IgD-negative memory B cell (primary cell): ENCODE measurements at regions not wholly inside any gene's neighbourhood (a gene's known extent, or its start where the extent isn't known, plus 50 kb on each side); places are given as distances from the start of the nearest gene placed in this dataset.
A peak's percentile ranks its signal among the peaks of the same experiment; 100 is the strongest.

Experiments used
- H3K27ac Mint-ChIP-seq, 3 donors: one replicate each; pipeline ENCODE4 v1.8.0; 2020 to 2022; ENCODE audit warnings: mild to moderate bottlenecking in 3 of 3, mixed read lengths in 3 of 3, moderate library complexity in 1 of 3
- H3K27me3 Mint-ChIP-seq: one replicate; pipeline ENCODE4 v1.8.0; 2021; ENCODE audit warnings: mixed read lengths
- H3K36me3 Mint-ChIP-seq: one replicate; pipeline ENCODE4 v1.8.0; 2020; ENCODE audit warnings: mild to moderate bottlenecking, mixed read lengths
- H3K4me1 Mint-ChIP-seq, 3 donors: one replicate each; pipeline ENCODE4 v1.8.0; 2020 to 2022; ENCODE audit warnings: mixed read lengths in 3 of 3, mild to moderate bottlenecking in 1 of 3
- H3K4me3 Mint-ChIP-seq, 4 donors: one replicate each; pipeline ENCODE4 v1.8.0; 2020 to 2022; ENCODE audit warnings: mild to moderate bottlenecking in 4 of 4, mixed read lengths in 4 of 4, moderate library complexity in 3 of 4
- H3K9me3 Mint-ChIP-seq, 3 donors: one replicate each; pipeline ENCODE4 v1.8.0; 2020 to 2021; ENCODE audit warnings: mixed read lengths in 3 of 3, mild to moderate bottlenecking in 1 of 3

GRCh38 chr14:63781686-63782085 is 53.8 kb upstream of the SGPP1 start:
- H3K4me3 Mint-ChIP-seq, result no peak overlapping the region
- no peak overlapping the region for H3K27ac Mint-ChIP-seq
- no peaks in the 10 kb centered on the region for H3K4me1 Mint-ChIP-seq
- peaks cover 0 to 4% (median 0%) of the 10 kb centered on the region in 3 donors for H3K9me3 Mint-ChIP-seq
- no peaks in the 10 kb centered on the region for H3K27me3 Mint-ChIP-seq
- H3K36me3 Mint-ChIP-seq, result peaks cover 4% of the 10 kb centered on the region

DNA sequence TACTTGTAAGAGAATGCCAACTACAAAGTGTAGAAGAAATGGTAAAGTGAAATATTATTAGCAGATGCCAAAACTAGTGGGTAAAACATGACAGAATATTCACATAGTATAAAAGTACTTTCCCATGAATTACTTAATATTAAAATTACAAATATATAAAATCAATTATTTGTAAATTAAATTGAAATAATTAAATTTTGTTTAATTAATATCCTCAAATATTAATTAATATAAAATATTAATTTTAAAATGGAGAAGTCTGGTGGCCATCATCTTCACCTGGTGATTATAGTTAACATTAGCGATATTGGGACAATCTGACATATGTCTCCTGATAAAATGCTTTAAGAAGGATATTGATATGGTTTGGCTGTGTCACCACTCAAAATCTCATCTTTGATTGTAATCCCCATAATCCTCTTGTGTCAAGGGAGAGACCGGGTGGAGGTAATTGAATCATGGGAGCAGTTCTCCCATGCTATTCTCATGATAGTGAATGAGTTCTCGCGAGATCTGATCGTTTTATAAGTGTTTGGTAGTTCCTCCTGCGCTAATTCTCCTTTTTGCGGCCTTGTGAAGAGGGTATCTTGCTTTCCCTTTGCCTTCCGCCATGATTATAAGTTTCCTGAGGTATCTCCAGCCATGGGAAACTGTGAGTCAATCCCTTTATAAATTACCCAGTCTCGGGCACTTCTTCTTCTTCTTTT is 55.0 kb upstream of the SGPP1 start:
- Mint-ChIP-seq H3K9me3 (peaks cover 0 to 4% (median 0%) of the 10 kb centered on the region in 3 donors), H3K27me3 (no peaks in the 10 kb centered on the region), H3K4me3 (peak overlapping the region in 1 of 4 donors; percentile 13), H3K36me3 (peaks cover 4% of the 10 kb centered on the region), H3K27ac (no peak overlapping the region), H3K4me1 (no peaks in the 10 kb centered on the region)

DNA sequence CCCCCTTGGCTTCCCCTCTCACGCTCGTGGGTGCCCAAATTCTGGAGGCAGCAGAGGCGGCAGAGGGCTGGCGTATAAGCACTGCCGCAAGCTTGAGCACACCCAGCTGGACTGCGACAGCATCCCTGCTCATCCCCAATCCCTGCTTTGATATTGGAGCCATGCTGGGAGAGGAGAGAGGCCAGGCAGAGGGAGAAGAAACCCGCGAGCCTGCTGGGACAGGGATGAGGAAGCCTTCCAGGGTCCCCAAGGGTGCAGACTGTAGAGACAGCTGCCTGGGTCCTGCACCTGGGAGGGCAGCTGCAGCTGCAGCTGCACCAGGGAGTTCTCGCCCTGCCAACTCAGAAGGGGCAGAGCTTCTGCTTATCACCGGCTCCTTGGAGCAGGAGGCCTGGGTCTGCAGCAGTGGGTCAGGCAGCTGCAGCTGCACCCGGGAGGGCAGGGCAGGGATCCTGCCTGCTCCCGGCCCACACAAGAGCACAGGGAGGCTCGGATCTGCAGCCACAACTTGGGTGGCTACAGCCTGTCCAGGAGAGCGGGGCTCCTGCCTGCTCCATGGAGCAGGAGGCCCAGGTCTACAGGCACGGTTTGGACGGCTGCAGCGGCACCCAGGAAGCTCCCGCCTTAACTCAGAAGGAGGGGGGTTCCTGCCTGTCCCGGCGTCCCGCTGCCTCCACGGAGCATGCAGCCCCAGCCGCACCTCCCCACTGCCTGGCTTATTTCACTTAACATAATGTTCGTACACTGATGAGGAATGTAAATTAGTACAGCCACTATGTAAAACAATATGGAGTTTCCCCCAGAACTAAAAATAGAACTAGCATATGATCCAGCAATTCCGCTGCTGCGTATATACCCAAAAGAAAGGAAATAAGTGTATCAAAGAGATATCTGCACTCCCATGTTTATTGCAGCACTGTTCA is 60.4 kb upstream of the SGPP1 start:
- Mint-ChIP-seq H3K4me3 (no peak overlapping the region), H3K27ac (no peak overlapping the region), H3K36me3 (no peaks in the 10 kb centered on the region), H3K9me3 (no peaks in the 10 kb centered on the region), H3K27me3 (peaks cover 2% of the 10 kb centered on the region), H3K4me1 (peaks cover 0 to 2% (median 0%) of the 10 kb centered on the region in 3 donors)

DNA sequence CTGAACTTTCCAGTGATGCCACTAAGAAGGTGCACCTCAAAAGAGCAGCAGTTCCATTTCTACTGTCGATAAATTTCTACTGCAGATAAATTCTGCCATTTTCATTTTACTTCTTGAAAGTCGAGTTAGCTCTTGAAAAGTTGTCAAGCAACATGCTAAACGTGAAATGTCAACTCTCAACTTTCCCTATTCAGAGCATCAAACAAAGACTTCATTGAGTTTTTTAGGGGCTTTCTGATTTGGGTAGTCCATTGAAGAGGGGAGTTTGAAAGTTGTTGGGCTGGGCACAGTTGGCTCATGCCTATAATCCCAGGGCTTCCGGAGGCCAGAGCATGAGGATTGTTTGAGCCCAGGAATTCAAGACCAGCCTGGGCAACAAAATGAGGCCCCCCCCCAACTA is 59.4 kb upstream of the SYNE2 start:
- Mint-ChIP-seq H3K4me1 (peaks cover 0 to 2% (median 0%) of the 10 kb centered on the region in 3 donors), H3K4me3 (no peak overlapping the region), H3K9me3 (no peaks in the 10 kb centered on the region), H3K27ac (no peak overlapping the region), H3K36me3 (no peaks in the 10 kb centered on the region), H3K27me3 (peaks cover 2% of the 10 kb centered on the region)

DNA sequence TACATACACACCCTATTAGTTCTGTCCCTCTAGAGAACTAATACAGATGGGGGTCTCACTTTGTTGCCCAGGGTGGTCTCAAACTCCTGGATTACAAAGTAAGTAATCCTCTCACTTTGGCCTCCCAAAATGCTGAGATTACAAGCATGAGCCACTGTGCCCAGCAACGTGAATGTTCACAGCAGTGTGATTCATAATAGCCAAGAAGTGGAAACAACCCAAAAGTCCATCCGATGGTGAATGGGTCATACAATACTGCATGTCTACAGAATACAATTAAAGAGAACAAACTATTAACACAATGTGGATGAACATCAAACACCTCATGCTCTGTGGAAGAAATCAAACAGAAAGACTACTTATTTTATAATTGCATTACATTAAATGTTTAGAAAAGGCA is 57.3 kb upstream of the SYNE2 start:
- H3K27me3 Mint-ChIP-seq, result peaks cover 2% of the 10 kb centered on the region
- H3K4me1 Mint-ChIP-seq, result peaks cover 1 to 5% (median 2%) of the 10 kb centered on the region in 3 donors
- H3K4me3 Mint-ChIP-seq, result no peak overlapping the region
- no peaks in the 10 kb centered on the region for H3K9me3 Mint-ChIP-seq
- H3K36me3 Mint-ChIP-seq, result no peaks in the 10 kb centered on the region
- H3K27ac Mint-ChIP-seq, result no peak overlapping the region

- Mint-ChIP-seq H3K27ac (peak overlapping the region in 1 of 3 donors; percentile 5), H3K4me1 (peaks cover 1 to 6% (median 5%) of the 10 kb centered on the region in 3 donors), H3K27me3 (no peaks in the 10 kb centered on the region), H3K4me3 (peak overlapping the region in 1 of 4 donors; percentile 80), H3K9me3 (no peaks in the 10 kb centered on the region), H3K36me3 (no peaks in the 10 kb centered on the region)
Observed at GRCh38 chr14:63800083-63800482, 52.7 kb upstream of the SYNE2 start.

- no peaks in the 10 kb centered on the region for H3K36me3 Mint-ChIP-seq
- H3K4me3 Mint-ChIP-seq, result no peak overlapping the region
- H3K27ac Mint-ChIP-seq, result no peak overlapping the region
- H3K27me3 Mint-ChIP-seq, result no peaks in the 10 kb centered on the region
- peaks cover 1 to 6% (median 5%) of the 10 kb centered on the region in 3 donors for H3K4me1 Mint-ChIP-seq
- H3K9me3 Mint-ChIP-seq, result no peaks in the 10 kb centered on the region
Observed at GRCh38 chr14:63800651-63801375, 52.0 kb upstream of the SYNE2 start.
